GOT3 (cell line): ENCODE measurements at regions not wholly inside any gene's neighbourhood (a gene's known extent, or its start where the extent isn't known, plus 50 kb on each side); places are given as distances from the start of the nearest gene placed in this dataset.

Experiments
- DNase-seq: peaks from one replicate; lab custom pipeline; 2025; ENCODE audit warnings: mixed read lengths; lab: John Stamatoyannopoulos, UW

DNA sequence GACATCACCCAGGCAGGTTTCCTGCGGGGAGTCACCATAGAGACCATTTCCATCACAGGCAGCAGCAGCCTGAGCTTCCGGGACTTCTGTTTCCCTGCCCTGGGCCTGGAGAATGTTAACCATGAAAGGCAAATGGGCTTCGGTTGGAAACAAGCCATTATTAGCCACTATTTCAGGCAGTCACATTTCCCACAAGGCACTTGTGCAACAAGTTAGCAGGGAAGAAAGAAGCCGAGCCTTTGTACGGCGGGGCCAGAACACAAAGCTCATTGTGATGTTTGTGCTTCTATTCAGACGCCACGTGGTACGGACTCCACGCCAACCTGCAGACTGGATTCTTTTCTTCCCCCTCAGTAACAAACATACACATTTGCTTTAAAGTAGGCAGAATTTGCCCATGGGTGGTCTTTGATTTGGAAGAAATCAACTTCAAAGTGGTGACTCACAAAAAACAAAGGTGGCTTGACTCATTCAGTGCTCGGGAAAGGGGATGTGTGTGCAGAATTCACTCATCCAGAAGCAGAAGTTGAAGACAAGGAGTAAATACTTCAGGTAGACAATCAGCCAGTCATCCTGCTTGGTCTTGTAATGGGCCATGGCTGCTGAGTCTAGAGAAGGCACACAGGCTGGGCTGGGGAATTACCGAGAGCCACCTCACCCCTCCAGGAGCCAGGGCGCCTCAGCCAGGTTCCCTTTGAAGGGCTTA, 154.2 kb upstream of the PRMT8 start:
- DNase-seq, result no peak

GRCh38 chr12:3337944-3338343, 153.1 kb upstream of the PRMT8 start:
- no peak for DNase-seq

DNA sequence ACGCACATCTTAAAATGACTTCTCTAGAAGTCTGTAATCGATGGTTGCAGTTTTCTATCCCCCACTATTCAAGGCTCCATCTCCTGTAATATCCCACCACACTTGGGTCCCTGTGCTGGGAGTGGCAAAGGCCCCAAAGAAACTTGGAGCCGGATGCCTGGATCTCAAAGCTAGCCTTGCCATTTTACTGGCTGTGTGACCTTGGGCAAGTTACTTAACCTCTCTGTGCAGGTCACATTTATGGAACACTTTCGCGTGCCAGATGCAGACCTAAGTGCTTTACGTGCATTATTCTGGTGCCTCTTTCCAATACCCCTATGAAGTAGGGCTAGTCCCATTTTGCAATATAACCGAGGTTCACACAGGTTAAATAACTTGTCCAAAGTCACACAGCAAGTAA, 151.8 kb upstream of the PRMT8 start:
- DNase-seq, result no peak

DNA sequence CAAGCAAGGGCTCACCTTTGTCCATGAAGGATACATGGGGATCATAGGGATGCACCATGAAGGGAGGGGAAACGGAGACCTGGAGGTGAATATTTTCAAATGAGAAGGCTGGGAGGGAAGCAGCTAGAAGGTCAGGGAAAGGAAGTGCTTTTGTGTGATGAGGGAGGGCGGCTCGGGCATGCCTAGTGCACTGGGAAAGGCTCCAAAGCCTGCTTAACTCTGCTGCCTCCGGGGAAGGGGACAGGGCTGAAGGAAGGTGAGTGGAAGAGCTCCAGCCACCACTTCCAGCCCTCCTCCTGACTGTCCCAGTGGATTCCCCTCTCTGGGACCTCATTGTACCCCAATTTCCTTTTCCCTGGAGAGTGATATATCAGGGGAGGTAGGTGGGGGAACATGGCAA, 149.4 kb upstream of the PRMT8 start:
- DNase-seq, result no peak

GRCh38 chr12:3342051-3342450, 149.0 kb upstream of the PRMT8 start:
- no peak for DNase-seq

DNA sequence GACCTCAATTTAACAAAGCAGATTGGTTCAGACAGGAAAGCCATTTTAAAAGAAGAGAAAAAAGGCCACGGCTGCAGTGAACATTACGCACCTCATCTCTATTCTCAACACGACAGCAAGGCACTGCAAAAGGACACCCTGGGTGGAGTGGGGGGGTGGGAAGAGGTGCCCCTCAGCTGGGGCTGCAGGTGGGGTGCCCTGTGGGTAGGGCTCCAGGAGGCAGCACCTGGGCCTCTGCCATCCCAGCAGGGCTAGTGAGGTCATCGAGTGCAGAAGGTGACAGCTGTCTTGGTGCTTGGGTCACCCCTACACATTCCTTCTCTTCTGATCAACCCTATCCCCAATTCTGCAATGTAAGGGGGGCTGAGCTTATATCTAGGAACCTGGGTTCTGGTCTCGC, 142.9 kb upstream of the PRMT8 start:
- DNase-seq, result no peak

GRCh38 chr12:3350432-3350831, 140.6 kb upstream of the PRMT8 start:
- no peak for DNase-seq

DNA sequence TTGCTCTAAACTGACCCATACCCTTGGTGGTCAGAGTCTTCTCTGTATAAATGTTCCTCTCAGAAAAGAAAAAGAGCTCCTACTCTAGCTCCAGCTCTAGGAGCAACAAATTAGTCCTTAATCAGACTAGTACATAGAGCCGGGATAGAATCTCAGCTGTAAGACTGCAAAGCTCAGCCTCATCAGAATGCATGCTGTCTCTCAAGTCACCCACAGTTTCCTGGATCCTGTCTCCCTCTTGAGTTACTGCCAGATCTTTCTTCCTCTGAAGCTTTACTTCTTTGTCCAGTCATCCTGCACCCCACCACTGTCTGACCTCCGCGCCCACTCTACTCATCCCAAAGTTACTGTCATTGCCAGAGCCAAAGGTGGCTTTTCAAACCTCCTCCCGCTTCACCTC, 139.3 kb upstream of the PRMT8 start:
- DNase-seq, result no peak

GRCh38 chr12:3352230-3352629, 138.8 kb upstream of the PRMT8 start:
- no peak for DNase-seq

- DNase-seq, result no peak
Observed at GRCh38 chr12:3353621-3354020, 137.4 kb upstream of the PRMT8 start.

DNA sequence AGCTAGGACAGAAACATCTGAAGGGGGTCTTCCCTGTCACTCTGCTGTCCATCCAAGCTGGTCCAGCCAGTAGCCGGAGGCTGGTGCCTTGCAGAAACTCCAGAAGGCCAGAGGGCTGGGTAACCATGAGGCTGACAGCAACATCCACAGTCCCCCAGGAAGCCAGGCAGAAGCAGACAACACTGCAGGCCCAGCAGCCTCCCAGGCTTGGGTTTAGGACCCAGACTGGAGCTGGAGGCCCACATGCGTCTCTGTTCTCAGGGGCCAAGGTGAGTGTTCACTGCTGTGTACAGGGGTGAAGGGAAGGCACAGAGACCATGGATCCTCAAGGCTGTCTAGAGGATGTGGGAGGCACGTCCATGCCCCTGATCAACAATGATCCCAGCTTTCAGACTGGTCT, 136.4 kb upstream of the PRMT8 start:
- no peak for DNase-seq

DNA sequence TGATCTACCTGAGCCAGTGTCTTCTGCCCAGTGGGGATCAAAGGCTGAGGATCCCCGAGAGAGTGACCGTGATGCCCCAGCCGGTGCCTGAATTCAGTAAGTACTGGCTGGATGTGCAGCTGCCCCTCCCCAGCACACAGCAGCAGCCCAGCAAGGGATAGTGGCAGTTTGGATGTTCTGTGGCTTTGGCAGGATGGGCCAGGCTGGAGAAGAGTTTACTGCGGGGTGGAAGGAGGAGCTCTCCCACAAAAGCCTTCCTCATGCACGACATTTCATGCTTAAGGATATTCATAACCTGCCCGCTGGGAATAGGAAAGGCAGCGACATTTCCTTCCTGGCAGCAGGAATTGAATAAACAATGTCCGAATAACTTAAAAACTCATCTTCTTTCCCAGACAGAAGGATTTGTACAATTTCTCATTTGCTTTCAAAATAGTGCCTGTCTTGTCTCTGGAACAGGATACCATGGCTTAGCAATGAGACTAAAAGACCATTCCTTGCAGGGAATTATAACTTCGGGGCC, 135.6 kb upstream of the PRMT8 start:
- no peak for DNase-seq

GRCh38 chr12:3357950-3358525, 133.0 kb upstream of the PRMT8 start:
- DNase-seq, result no peak

GRCh38 chr12:3359478-3359877, 131.5 kb upstream of the PRMT8 start:
- no peak for DNase-seq

GRCh38 chr12:3361146-3361545, 129.9 kb upstream of the PRMT8 start:
- DNase-seq, result no peak

DNA sequence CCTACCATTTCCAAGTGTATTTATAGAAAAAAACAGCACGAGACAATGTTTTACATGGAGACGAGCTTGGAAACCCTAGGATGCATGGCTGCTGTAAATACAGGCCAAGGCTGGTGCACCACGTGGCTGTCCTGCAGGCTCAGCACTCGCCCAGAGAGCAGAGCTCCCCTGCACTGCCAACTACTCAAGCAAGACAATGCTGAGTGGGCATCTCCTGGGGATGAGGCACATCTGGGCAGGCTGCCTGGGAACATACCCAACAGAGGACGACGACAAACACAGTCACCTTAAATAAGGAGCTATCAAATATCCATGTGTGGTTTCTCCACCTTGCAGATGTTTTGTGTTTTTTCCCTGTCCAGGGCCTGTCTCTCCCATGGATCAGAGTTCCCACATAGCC, 128.3 kb upstream of the PRMT8 start:
- DNase-seq, result no peak

DNA sequence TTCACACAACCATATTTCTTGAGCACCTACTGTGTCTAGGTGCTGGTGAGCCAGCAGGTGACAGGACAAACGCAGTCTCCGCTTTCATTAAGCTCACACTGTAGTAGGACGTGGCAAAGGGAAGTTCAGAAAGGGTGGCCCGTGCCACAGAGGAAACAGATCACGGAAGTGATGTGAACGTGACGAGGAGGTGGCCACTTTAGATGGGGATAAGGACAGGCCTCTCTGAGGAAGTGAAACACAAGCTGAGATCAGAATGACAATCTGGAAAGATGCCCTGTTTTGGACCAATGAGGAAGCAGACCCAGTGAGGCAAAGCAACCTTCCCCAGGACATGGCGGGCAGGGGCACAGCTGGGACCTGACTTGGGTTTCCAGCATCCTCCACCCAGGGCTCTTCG, 127.4 kb upstream of the PRMT8 start:
- DNase-seq, result no peak

- no peak for DNase-seq
Observed at GRCh38 chr12:3364226-3364625, 126.8 kb upstream of the PRMT8 start.

GRCh38 chr12:3364661-3365462, 126.1 kb upstream of the PRMT8 start:
- no peak for DNase-seq

DNA sequence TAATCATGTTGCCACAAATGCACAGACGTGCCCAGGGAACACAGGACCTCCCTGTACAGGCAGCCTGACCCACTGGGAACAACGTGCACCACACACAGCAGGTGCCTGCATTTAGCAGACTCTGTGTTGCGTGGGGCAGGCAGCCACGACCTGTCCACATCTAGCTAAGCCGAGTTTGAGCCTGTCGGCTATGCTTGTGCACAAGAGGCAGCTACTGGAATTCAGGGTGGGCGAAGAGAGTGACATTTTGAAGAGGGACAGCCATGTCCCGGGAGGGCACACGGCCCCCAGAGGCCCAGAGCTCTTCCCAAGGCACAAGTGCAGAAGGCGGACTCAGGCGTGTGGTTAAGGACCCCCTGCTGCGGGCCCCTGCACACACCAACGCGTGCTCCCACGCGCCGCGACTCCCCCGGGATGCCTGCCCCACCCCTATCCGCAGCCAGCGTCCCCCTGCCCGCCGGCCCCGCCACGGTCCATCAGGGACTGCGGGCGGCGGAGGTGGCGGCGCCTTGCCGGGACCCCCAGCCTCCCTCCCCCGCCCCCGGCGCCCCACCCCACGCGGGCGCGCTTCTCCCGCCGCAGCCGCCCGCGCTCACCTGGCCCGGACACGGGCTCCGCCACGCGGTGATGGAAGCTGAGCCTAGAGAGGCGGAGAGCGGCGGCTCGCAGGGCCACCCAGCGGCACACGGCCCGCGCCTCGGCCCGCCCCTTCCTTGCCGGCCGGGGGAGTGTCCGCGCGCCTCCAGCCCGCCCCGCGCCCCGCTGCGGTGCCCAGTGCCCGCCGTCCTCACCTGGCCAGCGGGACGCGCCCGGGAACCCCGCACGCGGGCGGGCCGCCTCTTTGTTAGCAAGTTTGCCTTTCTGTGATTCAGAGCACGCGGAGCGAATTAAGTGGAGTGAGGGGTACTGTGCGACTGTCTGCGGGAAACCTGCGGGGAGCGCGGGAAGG, 125.3 kb upstream of the PRMT8 start:
- no peak for DNase-seq

DNA sequence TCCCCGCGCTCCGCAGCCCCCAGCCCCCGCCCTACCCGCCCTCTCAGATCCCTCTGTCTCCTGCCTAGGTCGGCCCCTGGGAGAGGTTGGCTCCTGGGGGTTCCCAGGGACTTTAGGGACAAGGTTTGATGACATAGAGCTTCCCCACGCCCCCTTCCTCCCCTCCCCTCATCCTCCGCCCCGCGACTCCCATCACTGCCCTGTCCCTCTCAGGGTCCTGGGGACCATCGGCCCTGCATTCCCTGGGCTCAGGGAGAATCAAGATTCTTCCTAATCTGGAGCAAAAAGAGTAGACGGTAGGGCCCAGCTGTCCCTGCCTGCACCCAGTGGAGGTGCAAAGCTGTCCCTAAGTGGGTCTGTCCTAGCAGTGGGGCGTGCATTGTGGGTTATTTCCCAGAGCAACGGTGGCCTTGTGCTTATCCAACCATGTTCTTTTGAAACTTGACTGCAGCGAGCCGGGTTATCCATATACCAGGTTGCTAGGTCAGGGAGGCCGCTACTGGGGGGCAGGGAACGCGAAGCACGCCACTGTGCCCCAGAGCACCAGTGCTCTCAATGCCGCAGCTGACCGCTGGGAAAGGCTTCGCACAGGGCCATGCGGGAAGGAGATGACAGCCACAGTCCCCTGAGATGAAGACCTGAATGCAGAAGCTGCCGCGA, 124.4 kb upstream of the PRMT8 start:
- DNase-seq, result no peak
